ENCODE measurements at regions not wholly inside any gene's neighbourhood (a gene's known extent, or its start where the extent isn't known, plus 50 kb on each side); places are given as distances from the start of the nearest gene placed in this dataset.

GRCh38 chr20:60365064-60365666 lies 406.9 kb downstream of the CDH26 start:
- TF ChIP-seq CTCF (IDR thresholded peaks at IDR 0.05; ENCODE audit: low read length) (no peak), EZH2 (optimal IDR thresholded peaks at IDR 0.05; ENCODE audit: low read depth, low read length) (no peak), EZH2phosphoT487 (IDR thresholded peaks at IDR 0.05; ENCODE audit: low read length) (no peak)
